Suprapubic skin (tissue), 4 donors: ENCODE measurements at regions not wholly inside any gene's neighbourhood (a gene's known extent, or its start where the extent isn't known, plus 50 kb on each side); places are given as distances from the start of the nearest gene placed in this dataset.

Source experiments
- DNase-seq, 2 donors: peaks; one replicate each; pipeline ENCODE4 v3.0.0-alpha.2; 2019; ENCODE audit warnings: low spot score in 2 of 2
- H3K27ac ChIP-seq: fragments of 200-600 bp; sonication (generic); one replicate; pipeline ENCODE4 v1.5.1; 2019
- H3K27me3 ChIP-seq: fragments of 200-600 bp; sonication (generic); one replicate; pipeline ENCODE4 v1.5.1; 2019
- H3K36me3 ChIP-seq: fragments of 200-600 bp; sonication (generic); one replicate; pipeline ENCODE4 v1.5.1; 2019
- H3K4me1 ChIP-seq: fragments of 200-600 bp; sonication (generic); one replicate; pipeline ENCODE4 v1.5.1; 2019
- H3K4me3 ChIP-seq: fragments of 200-600 bp; sonication (generic); one replicate; pipeline ENCODE4 v1.5.1; 2019; ENCODE audit warnings: mild to moderate bottlenecking
- H3K9me3 ChIP-seq: fragments of 200-600 bp; sonication (generic); one replicate; pipeline ENCODE4 v1.5.1; 2019
- CTCF ChIP-seq, 2 donors: fragments of 200-600 bp in 1 of 2; fragments of 450-650 bp in 1 of 2; sonication (generic) in 1 of 2; IDR thresholded peaks; one replicate each; pipeline ENCODE4 v1.5.1; 2016 to 2019; ENCODE audit warnings: antibody characterized with exemption in 2 of 2, mild to moderate bottlenecking in 1 of 2, moderate library complexity in 1 of 2
- EP300 ChIP-seq: sonication (generic); formaldehyde crosslinking; IDR thresholded peaks from one replicate; pipeline ENCODE4 v1.6.1; 2017; ENCODE audit warnings: antibody characterized with exemption
- POLR2A ChIP-seq, 2 donors: fragments of 450-650 bp; IDR thresholded peaks; one replicate each; pipeline ENCODE4 v1.6.1; 2017; ENCODE audit warnings: antibody characterized with exemption in 2 of 2, mild to moderate bottlenecking in 2 of 2, moderate library complexity in 2 of 2
- POLR2AphosphoS5 ChIP-seq, 3 donors: sonication (generic); formaldehyde crosslinking; IDR thresholded peaks; one replicate each; pipeline ENCODE4 v1.6.1; 2017; ENCODE audit warnings: antibody characterized with exemption in 3 of 3
- WGBS: methylation state at CpG from one replicate; pipeline ENCODE4 v1.1.5; 2018; 5-methylcytosine and 5-hydroxymethylcytosine counted together

GRCh38 chr6:80725156-80725930 is 618.9 kb downstream of the BCKDHB start:
- DNase-seq, result no peak
- no peak overlapping the region for H3K27ac ChIP-seq
- H3K4me1 ChIP-seq, result peaks cover 2% of the 10 kb centered on the region
- 64% methylated on average over 5 of the region's 5 CpGs for WGBS
- H3K27me3 ChIP-seq, result no peaks in the 10 kb centered on the region
- H3K9me3 ChIP-seq, result no peaks in the 10 kb centered on the region
- H3K4me3 ChIP-seq, result no peak overlapping the region
- TF ChIP-seq CTCF (IDR thresholded peaks at IDR 0.05) (no peak), POLR2AphosphoS5 (IDR thresholded peaks at IDR 0.05) (no peak), POLR2A (IDR thresholded peaks at IDR 0.05) (no peak), EP300 (no peak)
- no peaks in the 10 kb centered on the region for H3K36me3 ChIP-seq

- H3K9me3 ChIP-seq, result no peaks in the 10 kb centered on the region
- H3K4me1 ChIP-seq, result peaks cover 2% of the 10 kb centered on the region
- H3K27ac ChIP-seq, result no peak overlapping the region
- WGBS, result 85% methylated on average over 2 of the region's 3 CpGs
- H3K36me3 ChIP-seq, result no peaks in the 10 kb centered on the region
- H3K4me3 ChIP-seq, result no peak overlapping the region
- DNase-seq, result no peak
- no peaks in the 10 kb centered on the region for H3K27me3 ChIP-seq
- TF ChIP-seq EP300 (no peak), POLR2A (IDR thresholded peaks at IDR 0.05) (no peak), POLR2AphosphoS5 (IDR thresholded peaks at IDR 0.05) (no peak), CTCF (IDR thresholded peaks at IDR 0.05) (no peak)
These were observed 614.4 kb downstream of the BCKDHB start for GRCh38 chr6:80720824-80721223.

GRCh38 chr6:80714513-80714912 is 608.0 kb downstream of the BCKDHB start:
- DNase-seq, result no peak
- no peaks in the 10 kb centered on the region for H3K27me3 ChIP-seq
- no peak for TF ChIP-seq POLR2A (IDR thresholded peaks at IDR 0.05)
- TF ChIP-seq CTCF (IDR thresholded peaks at IDR 0.05), result no peak
- TF ChIP-seq POLR2AphosphoS5 (IDR thresholded peaks at IDR 0.05), result no peak
- TF ChIP-seq EP300, result no peak
- H3K4me1 ChIP-seq, result no peaks in the 10 kb centered on the region
- H3K9me3 ChIP-seq, result no peaks in the 10 kb centered on the region
- WGBS, result 90% methylated on average over 6 of the region's 6 CpGs
- H3K27ac ChIP-seq, result no peak overlapping the region
- H3K36me3 ChIP-seq, result no peaks in the 10 kb centered on the region
- H3K4me3 ChIP-seq, result no peak overlapping the region

GRCh38 chr6:80698459-80698858 is 592.0 kb downstream of the BCKDHB start:
- H3K9me3 ChIP-seq, result peaks cover 5% of the 10 kb centered on the region
- no peaks in the 10 kb centered on the region for H3K27me3 ChIP-seq
- WGBS, result 93% methylated on average over 3 of the region's 3 CpGs
- no peaks in the 10 kb centered on the region for H3K4me1 ChIP-seq
- no peak overlapping the region for H3K4me3 ChIP-seq
- no peaks in the 10 kb centered on the region for H3K36me3 ChIP-seq
- TF ChIP-seq EP300, result no peak
- no peak for TF ChIP-seq CTCF (IDR thresholded peaks at IDR 0.05)
- TF ChIP-seq POLR2AphosphoS5 (IDR thresholded peaks at IDR 0.05), result no peak
- TF ChIP-seq POLR2A (IDR thresholded peaks at IDR 0.05), result no peak
- no peak for DNase-seq
- H3K27ac ChIP-seq, result no peak overlapping the region

- no peak overlapping the region for H3K27ac ChIP-seq
- H3K4me3 ChIP-seq, result no peak overlapping the region
- peaks cover 5% of the 10 kb centered on the region for H3K9me3 ChIP-seq
- no peaks in the 10 kb centered on the region for H3K36me3 ChIP-seq
- no peak for TF ChIP-seq CTCF (IDR thresholded peaks at IDR 0.05)
- no peak for TF ChIP-seq POLR2A (IDR thresholded peaks at IDR 0.05)
- no peak for TF ChIP-seq POLR2AphosphoS5 (IDR thresholded peaks at IDR 0.05)
- TF ChIP-seq EP300, result no peak
- H3K4me1 ChIP-seq, result no peaks in the 10 kb centered on the region
- DNase-seq, result no peak
- H3K27me3 ChIP-seq, result no peaks in the 10 kb centered on the region
These were observed 589.8 kb downstream of the BCKDHB start for GRCh38 chr6:80696268-80696667.
